ENCODE measurements at regions not wholly inside any gene's neighbourhood (a gene's known extent, or its start where the extent isn't known, plus 50 kb on each side); places are given as distances from the start of the nearest gene placed in this dataset.

DNA sequence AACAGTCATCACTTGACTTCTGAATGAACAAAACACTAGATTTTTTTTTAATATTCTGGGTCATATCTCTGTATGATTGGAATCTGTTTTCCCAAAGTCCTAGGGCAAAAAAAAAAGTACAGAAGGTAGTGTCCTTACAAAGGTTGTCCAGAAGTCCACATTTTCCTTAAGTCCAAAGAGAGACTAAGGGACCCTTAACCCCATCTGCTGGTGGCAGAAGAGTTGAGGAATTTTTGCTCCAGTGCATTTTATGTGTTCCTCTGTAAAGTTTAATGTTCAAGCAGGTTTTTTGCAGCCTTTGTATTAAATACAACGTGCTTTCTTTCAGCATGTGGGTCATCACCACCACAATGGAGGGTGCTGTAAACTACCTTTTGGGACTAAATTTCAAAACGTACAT is 215.9 kb downstream of the SP3 start:
- Histone ChIP-seq H4K8ac (ENCODE audit: extremely low read depth, insufficient read depth, low read length) (no peak overlapping the region), H4K91ac (replicated peaks; ENCODE audit: insufficient read length, low read length) (no peak overlapping the region), H3K9ac (replicated peaks in 1 of 4; ENCODE audit: extremely low read depth in 1 of 4, low read depth in 3 of 4, low read length in 3 of 4) (no peak overlapping the region), H3K27ac (ENCODE audit: low read depth, low read length) (no peak overlapping the region), H4K5ac (ENCODE audit: insufficient read length, low read depth, low read length) (no peak overlapping the region), H2BK15ac (ENCODE audit: low read length) (no peak overlapping the region), H2BK20ac (ENCODE audit: low read length) (no peak overlapping the region), H3K79me1 (ENCODE audit: low read depth, low read length) (no peaks in the 10 kb centered on the region), H3K23me2 (ENCODE audit: low read depth, low read length) (no peaks in the 10 kb centered on the region), H2BK12ac (ENCODE audit: low read depth, low read length) (no peak overlapping the region), H2BK5ac (ENCODE audit: low read depth, low read length) (no peak overlapping the region), H3K9me3 (ENCODE audit: insufficient read depth in 2 of 2, low read depth in 1 of 2, low read length in 1 of 2) (no peaks in the 10 kb centered on the region), H3K18ac (ENCODE audit: extremely low read depth, low read length) (no peak overlapping the region), H4K20me1 (replicated peaks in 1 of 2; ENCODE audit: control insufficient read depth in 1 of 2, insufficient read depth in 2 of 2, low read length in 2 of 2) (no peaks in the 10 kb centered on the region), H3K4me2 (ENCODE audit: insufficient read depth in 1 of 2, low read depth in 2 of 2, low read length in 2 of 2) (no peak overlapping the region), H3K79me2 (ENCODE audit: control insufficient read depth in 1 of 2, insufficient read depth in 2 of 2, low read length in 2 of 2) (no peaks in the 10 kb centered on the region), H3K14ac (ENCODE audit: insufficient read length) (no peak overlapping the region), H3K56ac (replicated peaks; ENCODE audit: insufficient read length, low read depth, low read length) (no peak overlapping the region), H3K36me3 (ENCODE audit: control insufficient read depth in 2 of 4, insufficient read depth in 4 of 4, low read length in 3 of 4) (no peaks in the 10 kb centered on the region), H3K4me1 (replicated peaks in 1 of 4; ENCODE audit: control insufficient read depth in 3 of 4, insufficient read depth in 4 of 4, low read length in 3 of 4) (peaks cover 7 to 26% (median 14%) of the 10 kb centered on the region in 4 experiments), H3K4ac (replicated peaks; ENCODE audit: insufficient read length, low read depth, low read length) (no peak overlapping the region), H3K27me3 (replicated peaks in 1 of 4; ENCODE audit: control insufficient read depth in 3 of 4, extremely low read depth in 1 of 4, insufficient read depth in 3 of 4, low read length in 3 of 4) (no peaks in the 10 kb centered on the region), H3K23ac (ENCODE audit: insufficient read length) (no peak overlapping the region), H3K4me3 (ENCODE audit: extremely low read depth in 1 of 4, insufficient read depth in 2 of 4, low read depth in 3 of 4, low read length in 4 of 4) (no peak overlapping the region), H2AFZ (ENCODE audit: low read length) (no peak overlapping the region), H2AK5ac (ENCODE audit: low read depth, low read length) (no peak overlapping the region), H2BK120ac (replicated peaks; ENCODE audit: low read depth, low read length) (no peak overlapping the region)
- FAIRE-seq (no peak), DNase-seq (ENCODE audit: low read depth in 1 of 2, low spot score in 2 of 2) (no peak)
- POLR2A ChIA-PET (ENCODE audit: partially characterized antibody) = no interaction called here
- 64% methylated on average over 2 of the region's 2 CpGs; no CpG with 5 or more reads in 1 of the 2 experiments for WGBS, 2 experiments (ENCODE audit: extremely low coverage in 1 of 2, insufficient coverage in 1 of 2, insufficient read length in 1 of 2, insufficient replicate concordance in 2 of 2, low coverage in 1 of 2, low lambda C conversion rate in 2 of 2, missing lambda C conversion rate in 1 of 2)
- CTCF ChIA-PET (ENCODE audit: partially characterized antibody) = interaction anchor here (0.9 to 1.7 kb wide), 7 partner anchors 101 to 346 kb away, joined by 3 to 5 read pairs (median 4); no protein-coding TSS in a partner anchor
- TF ChIP-seq YY1 (IDR thresholded peaks at IDR 0.05; ENCODE audit: low read depth, low read length) (no peak), TBP (IDR thresholded peaks at IDR 0.05; ENCODE audit: low read depth, low read length) (no peak), HDAC6 (IDR thresholded peaks at IDR 0.05; ENCODE audit: low read depth, low read length) (no peak), CEBPB (IDR thresholded peaks at IDR 0.05; ENCODE audit: low read depth, low read length) (no peak), RXRA (IDR thresholded peaks at IDR 0.05; ENCODE audit: insufficient read depth, low read depth, low read length) (no peak), SP4 (IDR thresholded peaks at IDR 0.05; ENCODE audit: low read length) (no peak), SAP30 (IDR thresholded peaks at IDR 0.05; ENCODE audit: insufficient read depth, insufficient replicate concordance, low read length) (no peak), JUN (IDR thresholded peaks at IDR 0.05; ENCODE audit: low read depth, low read length) (no peak), ATF2 (IDR thresholded peaks at IDR 0.05; ENCODE audit: low read length) (no peak), CREB1 (IDR thresholded peaks at IDR 0.05) (no peak)
- TF ChIP-seq, protein P1, sequence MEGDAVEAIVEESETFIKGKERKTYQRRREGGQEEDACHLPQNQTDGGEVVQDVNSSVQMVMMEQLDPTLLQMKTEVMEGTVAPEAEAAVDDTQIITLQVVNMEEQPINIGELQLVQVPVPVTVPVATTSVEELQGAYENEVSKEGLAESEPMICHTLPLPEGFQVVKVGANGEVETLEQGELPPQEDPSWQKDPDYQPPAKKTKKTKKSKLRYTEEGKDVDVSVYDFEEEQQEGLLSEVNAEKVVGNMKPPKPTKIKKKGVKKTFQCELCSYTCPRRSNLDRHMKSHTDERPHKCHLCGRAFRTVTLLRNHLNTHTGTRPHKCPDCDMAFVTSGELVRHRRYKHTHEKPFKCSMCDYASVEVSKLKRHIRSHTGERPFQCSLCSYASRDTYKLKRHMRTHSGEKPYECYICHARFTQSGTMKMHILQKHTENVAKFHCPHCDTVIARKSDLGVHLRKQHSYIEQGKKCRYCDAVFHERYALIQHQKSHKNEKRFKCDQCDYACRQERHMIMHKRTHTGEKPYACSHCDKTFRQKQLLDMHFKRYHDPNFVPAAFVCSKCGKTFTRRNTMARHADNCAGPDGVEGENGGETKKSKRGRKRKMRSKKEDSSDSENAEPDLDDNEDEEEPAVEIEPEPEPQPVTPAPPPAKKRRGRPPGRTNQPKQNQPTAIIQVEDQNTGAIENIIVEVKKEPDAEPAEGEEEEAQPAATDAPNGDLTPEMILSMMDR (IDR thresholded peaks at IDR 0.05; ENCODE audit: control extremely low read depth in 1 of 3, insufficient read depth in 1 of 3, low read depth in 1 of 3, low read length in 3 of 3) = peak in 2 of 3 experiments; percentile 10 to 22; a peak in 2 of 4 replicates
